AG04449 (cell line): ENCODE measurements at regions not wholly inside any gene's neighbourhood (a gene's known extent, or its start where the extent isn't known, plus 50 kb on each side); places are given as distances from the start of the nearest gene placed in this dataset.

ENCODE experiments used
- CTCF ChIA-PET: fragments of 350-600 bp; formaldehyde crosslinking; extraction: SDS; loops from one replicate; lab custom pipeline; 2021; ENCODE audit warnings: antibody characterized with exemption; lab: Yijun Ruan, JAX
- POLR2A ChIA-PET: fragments of 400-600, 350-600 bp; formaldehyde crosslinking; extraction: SDS; loops from one replicate; lab custom pipeline; 2020; ENCODE audit warnings: antibody characterized with exemption, inconsistent platforms; lab: Yijun Ruan, JAX
- DNase-seq: peaks from one replicate; pipeline ENCODE4 v3.0.0-alpha.2; 2010; ENCODE audit warnings: low read depth, low spot score
- H3K4me3 ChIP-seq: 2 replicates; pipeline ENCODE4 v1.5.1; 2011; ENCODE audit warnings: low read depth, mild to moderate bottlenecking, control low read depth, low read length
- CTCF ChIP-seq: IDR thresholded peaks from one replicate; pipeline ENCODE4 v1.5.1; 2011; ENCODE audit warnings: mild to moderate bottlenecking, moderate library complexity, low read length, control low read depth, inconsistent platforms; ENCODE audit not compliant: insufficient read depth; ENCODE audit errors: missing control alignments

GRCh38 chr6:132993738-132994137 lies 179.4 kb downstream of the RPS12 start:
- H3K4me3 ChIP-seq, result no peak overlapping the region
- ChIA-PET CTCF (no interaction called here), POLR2A (no interaction called here)
- no peak for TF ChIP-seq CTCF
- no peak for DNase-seq

- ChIA-PET POLR2A (no interaction called here), CTCF (no interaction called here)
- TF ChIP-seq CTCF, result no peak
- H3K4me3 ChIP-seq, result no peak overlapping the region
- no peak for DNase-seq
These were observed 180.6 kb downstream of the RPS12 start for GRCh38 chr6:132995009-132995408.

DNA sequence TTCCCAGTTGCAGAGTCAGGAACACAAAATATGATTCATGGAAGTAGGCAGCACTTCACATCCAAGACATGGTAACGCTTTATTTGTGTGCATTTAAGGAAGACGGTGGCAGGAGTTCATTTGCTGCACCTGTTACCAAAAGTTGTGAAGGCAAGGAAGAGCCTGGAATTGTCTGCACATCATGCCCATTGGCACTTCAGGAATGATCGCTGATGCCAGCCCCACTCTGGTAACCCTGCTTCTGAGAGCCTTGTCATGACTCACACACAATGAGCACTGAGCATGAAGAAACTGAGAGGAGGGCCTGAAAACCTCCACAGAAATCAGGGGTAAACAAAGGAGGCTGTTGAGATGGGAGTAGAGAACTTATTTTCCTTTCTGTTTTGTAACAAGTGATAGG lies 181.1 kb downstream of the RPS12 start:
- H3K4me3 ChIP-seq, result no peak overlapping the region
- DNase-seq, result no peak
- ChIA-PET CTCF (no interaction called here), POLR2A (no interaction called here)
- TF ChIP-seq CTCF, result no peak

DNA sequence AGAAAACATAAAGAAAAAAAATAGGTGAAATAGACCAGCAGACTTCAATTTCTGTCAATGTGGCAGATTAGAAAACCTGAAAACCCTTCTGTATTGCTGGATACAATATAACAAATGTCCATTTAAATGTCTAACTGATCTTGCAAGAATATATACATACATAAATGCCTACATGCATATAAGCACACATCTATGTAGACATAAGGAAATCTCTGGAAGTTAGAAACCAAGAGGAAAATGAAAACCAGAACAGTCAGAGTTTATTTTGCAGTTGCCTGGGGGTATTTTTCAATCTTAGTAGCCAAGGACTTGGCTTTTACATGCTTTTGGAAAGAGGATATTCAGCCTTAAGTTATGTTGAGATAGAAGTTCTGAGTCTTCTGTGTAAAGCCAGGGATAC lies 184.0 kb downstream of the RPS12 start:
- no peak for TF ChIP-seq CTCF
- CTCF ChIA-PET, result no interaction called here
- no peak overlapping the region for H3K4me3 ChIP-seq
- POLR2A ChIA-PET, result no interaction called here
- DNase-seq, result no peak

- no peak overlapping the region for H3K4me3 ChIP-seq
- no peak for DNase-seq
- POLR2A ChIA-PET, result no interaction called here
- no peak for TF ChIP-seq CTCF
- CTCF ChIA-PET, result no interaction called here
These were observed 186.7 kb downstream of the RPS12 start for GRCh38 chr6:133001040-133001565.

- POLR2A ChIA-PET, result no interaction called here
- no peak for TF ChIP-seq CTCF
- CTCF ChIA-PET, result no interaction called here
These were observed 190.0 kb downstream of the RPS12 start for GRCh38 chr6:133004304-133004884.

More at GRCh38 chr6:133004304-133004884, 190.0 kb downstream of the RPS12 start:
- no peak overlapping the region for H3K4me3 ChIP-seq
- DNase-seq, result no peak
